Heart left ventricle (tissue), 16 donors: ENCODE measurements at regions not wholly inside any gene's neighbourhood (a gene's known extent, or its start where the extent isn't known, plus 50 kb on each side); places are given as distances from the start of the nearest gene placed in this dataset.

Experiments
- ATAC-seq, 4 donors: fragments of 200-7000 bp; cut with Tn5 transposase; one replicate each; pipeline ENCODE4 v1.9.1; 2020 to 2022; ENCODE audit warnings: moderate library complexity in 4 of 4, mild to moderate bottlenecking in 3 of 4, moderate number of reproducible peaks in 1 of 4
- DNase-seq, 5 donors: peaks; one replicate each; pipeline ENCODE4 v3.0.0-alpha.2; 2020
- H3K27ac ChIP-seq, 12 donors: fragments of 200-600 bp; sonication (generic) in 4 of 12; one replicate each; pipeline versions ENCODE4 v1.5.0 to v1.8.0; 2016 to 2022; ENCODE audit warnings: mild to moderate bottlenecking in 2 of 12
- H3K27me3 ChIP-seq, 9 donors: fragments of 200-600 bp; sonication (generic) in 2 of 9; one replicate each; pipeline versions ENCODE4 v1.5.1 to v1.8.0; 2016 to 2022; ENCODE audit warnings: mild to moderate bottlenecking in 3 of 9
- H3K36me3 ChIP-seq, 9 donors: fragments of 200-600 bp; sonication (generic) in 2 of 9; one replicate each; pipeline versions ENCODE4 v1.5.0 to v1.8.0; 2018 to 2022; ENCODE audit warnings: mild to moderate bottlenecking in 2 of 9
- H3K4me1 ChIP-seq, 12 donors: fragments of 200-600 bp; sonication (generic) in 4 of 12; one replicate each; pipeline versions ENCODE4 v1.5.0 to v1.8.0; 2016 to 2022; ENCODE audit warnings: mild to moderate bottlenecking in 3 of 12
- H3K4me3 ChIP-seq, 12 donors: fragments of 200-600 bp; sonication (generic) in 4 of 12; one replicate each; pipeline versions ENCODE4 v1.5.0 to v1.8.0; 2017 to 2022; ENCODE audit warnings: mild to moderate bottlenecking in 9 of 12, moderate library complexity in 4 of 12
- H3K9me3 ChIP-seq, 12 donors: fragments of 200-600 bp; sonication (generic) in 4 of 12; one replicate each; pipeline versions ENCODE4 v1.5.0 to v1.8.0; 2016 to 2022; ENCODE audit warnings: mild to moderate bottlenecking in 1 of 12
- CTCF ChIP-seq, 12 donors: fragments of 200-600 bp; sonication (generic) in 4 of 12; IDR thresholded peaks; one replicate each; pipeline versions ENCODE4 v1.5.0 to v1.8.0; 2018 to 2022; ENCODE audit warnings: antibody characterized with exemption in 12 of 12, mild to moderate bottlenecking in 5 of 12
- POLR2A ChIP-seq, 2 donors: fragments of 450-650 bp; IDR thresholded peaks; one replicate each; pipeline ENCODE4 v1.6.1; 2017; ENCODE audit warnings: antibody characterized with exemption in 2 of 2, mild to moderate bottlenecking in 2 of 2, moderate library complexity in 2 of 2
- WGBS, 4 donors: extraction: QIAGEN DNeasy Blood & Tissue Kit in 2 of 4; methylation state at CpG; one replicate each; pipeline versions ENCODE4 v1.1.5 to v1.1.7; 2013 to 2018; 5-methylcytosine and 5-hydroxymethylcytosine counted together
- intact Hi-C, 10 donors: fragments of 100-400 bp; cut with DNase I; formaldehyde crosslinking; loops; one replicate each; pipeline versions ENCODE4 v1.11.1 to v1.14.2; 2022
- donor health status: ischemic (EF 13 %, LVEDD 7.1; RV severe dilation, severe dysfunction).
- donor health status: healthy with polysubstance abuse.
- donor health status: DM: no; HTN: yes; CAD: no.
- donor health status: DM: no; HTN: no; CAD: no.
- donor health status: ischemic (EF 25% LVEDD 6.9; RV normal size, moderate dysfunction).
- donor health status: ischemic (EF 25% LVEDD 5.7; RV mildly dilated, moderate dysfunction).
- donor health status: healthy.
- donor health status: DM: yes; HTN: yes; CAD: no.
- donor health status: ischemic (EF 35%, LVEDD 5.7; RV mildly dilated, moderate dysfunction).
- donor health status: nonischemic (EF 11% LVEDD 7.7; RV severe dilation, severe dysfunction).
- donor health status: DM: yes; HTN: yes; CAD: no.
- donor health status: PGD.
- donor health status: ischemic (EF 29% LVEDD 5.4; RV normal size, mild dysfunction).
- donor health status: nonischemic (EF 23%, LVEDD 6.1; RV moderate dilation, normal function).

- Histone ChIP-seq H3K9me3 (no peaks in the 10 kb centered on the region), H3K27ac (no peak overlapping the region), H3K4me1 (peaks cover 0 to 9% (median 0%) of the 10 kb centered on the region in 12 donors), H3K4me3 (no peak overlapping the region), H3K36me3 (no peaks in the 10 kb centered on the region), H3K27me3 (no peaks in the 10 kb centered on the region)
- 89 to 96% (median 95%) methylated on average over 3 of the region's 3 CpGs for WGBS, 4 donors
- intact Hi-C loops, result loop anchor here (5.0 to 10.0 kb wide), 3 partner anchors 536 to 626 kb away; no protein-coding TSS in a partner anchor
- no peak for DNase-seq
- TF ChIP-seq CTCF (IDR thresholded peaks at IDR 0.05) (no peak), POLR2A (IDR thresholded peaks at IDR 0.05) (no peak)
- peak in 1 of 4 donors; percentile 30 for ATAC-seq
These were observed 170.6 kb upstream of the GK2 start for GRCh38 chr4:79578606-79579005.

GRCh38 chr4:79576429-79576753 is 168.4 kb upstream of the GK2 start:
- TF ChIP-seq CTCF (IDR thresholded peaks at IDR 0.05), result peak in 11 of 12 donors; percentile 23 to 62 (median 43)
- TF ChIP-seq POLR2A (IDR thresholded peaks at IDR 0.05), result no peak
- Histone ChIP-seq H3K4me1 (peaks cover 0 to 9% (median 0%) of the 10 kb centered on the region in 12 donors), H3K27ac (peak overlapping the region in 2 of 12 donors; percentile 1 to 50), H3K9me3 (no peaks in the 10 kb centered on the region), H3K27me3 (no peaks in the 10 kb centered on the region), H3K4me3 (no peak overlapping the region), H3K36me3 (no peaks in the 10 kb centered on the region)
- WGBS, 4 donors, result 28 to 46% (median 33%) methylated on average over 6 of the region's 6 CpGs
- ATAC-seq (peak; percentile 72 to 83 (median 74)), DNase-seq (no peak)
- intact Hi-C loops, result loop anchor here (2.0 to 10.0 kb wide), 4 partner anchors 534 to 624 kb away; no protein-coding TSS in a partner anchor

- TF ChIP-seq POLR2A (IDR thresholded peaks at IDR 0.05) (no peak), CTCF (IDR thresholded peaks at IDR 0.05) (no peak)
These were observed 167.8 kb upstream of the GK2 start for GRCh38 chr4:79575709-79576428.

GRCh38 chr4:79574741-79575451 is 166.9 kb upstream of the GK2 start:
- no peaks in the 10 kb centered on the region for H3K27me3 ChIP-seq
- 79 to 87% (median 82%) methylated on average over 7 of the region's 7 CpGs for WGBS, 4 donors
- TF ChIP-seq POLR2A (IDR thresholded peaks at IDR 0.05) (no peak), CTCF (IDR thresholded peaks at IDR 0.05) (no peak)
- H3K9me3 ChIP-seq, result no peaks in the 10 kb centered on the region
- no peaks in the 10 kb centered on the region for H3K36me3 ChIP-seq
- DNase-seq (no peak), ATAC-seq (peak in 1 of 4 donors; percentile 16)
- intact Hi-C loops, result loop anchor here (2.0 to 10.0 kb wide), 4 partner anchors 532 to 623 kb away; no protein-coding TSS in a partner anchor
- H3K27ac ChIP-seq, result peak overlapping the region in 3 of 12 donors; percentile 4 to 27 (median 27)
- no peak overlapping the region for H3K4me3 ChIP-seq
- peaks cover 0 to 9% (median 0%) of the 10 kb centered on the region in 12 donors for H3K4me1 ChIP-seq

More at GRCh38 chr4:79575709-79576428, 167.8 kb upstream of the GK2 start:
- ATAC-seq (peak; percentile 30 to 77 (median 70)), DNase-seq (peak in 1 of 5 donors; percentile 27)
- Histone ChIP-seq H3K27ac (peak overlapping the region in 5 of 12 donors; percentile 1 to 50 (median 27)), H3K4me1 (peaks cover 0 to 9% (median 0%) of the 10 kb centered on the region in 12 donors), H3K9me3 (no peaks in the 10 kb centered on the region), H3K4me3 (no peak overlapping the region), H3K36me3 (no peaks in the 10 kb centered on the region), H3K27me3 (no peaks in the 10 kb centered on the region)
- intact Hi-C loops, result loop anchor here (2.0 to 10.0 kb wide), 4 partner anchors 533 to 624 kb away; no protein-coding TSS in a partner anchor
- 66 to 71% (median 67%) methylated on average over 7 of the region's 7 CpGs for WGBS, 4 donors
